HG02588 (cell line): ENCODE measurements at regions not wholly inside any gene's neighbourhood (a gene's known extent, or its start where the extent isn't known, plus 50 kb on each side); places are given as distances from the start of the nearest gene placed in this dataset.

ENCODE experiments used
- ATAC-seq: cut with Tn5 transposase; IDR thresholded peaks from one replicate; pipeline ENCODE4 v1.9.1; 2021; ENCODE audit warnings: mild to moderate bottlenecking, moderate library complexity; ENCODE audit not compliant: unreplicated experiment

DNA sequence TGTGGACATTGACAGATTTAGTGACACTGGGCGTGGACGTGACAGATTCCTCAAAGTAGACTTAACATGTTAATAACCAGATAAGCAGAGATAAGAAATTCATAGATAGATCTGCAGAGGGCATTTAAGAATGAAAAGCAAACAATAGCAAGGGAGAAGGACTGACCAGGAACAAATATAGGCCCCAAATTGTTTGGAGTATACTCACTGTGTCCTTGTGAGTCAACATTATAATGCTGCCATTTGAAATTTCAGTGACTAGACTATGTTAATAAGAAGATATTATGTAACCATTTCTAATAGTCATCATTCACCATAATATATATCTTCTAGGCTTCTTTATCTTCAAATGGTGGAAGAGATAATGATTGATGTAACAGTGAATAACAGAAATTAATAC is 78.1 kb upstream of the SLC38A11 start:
- no peak for ATAC-seq

DNA sequence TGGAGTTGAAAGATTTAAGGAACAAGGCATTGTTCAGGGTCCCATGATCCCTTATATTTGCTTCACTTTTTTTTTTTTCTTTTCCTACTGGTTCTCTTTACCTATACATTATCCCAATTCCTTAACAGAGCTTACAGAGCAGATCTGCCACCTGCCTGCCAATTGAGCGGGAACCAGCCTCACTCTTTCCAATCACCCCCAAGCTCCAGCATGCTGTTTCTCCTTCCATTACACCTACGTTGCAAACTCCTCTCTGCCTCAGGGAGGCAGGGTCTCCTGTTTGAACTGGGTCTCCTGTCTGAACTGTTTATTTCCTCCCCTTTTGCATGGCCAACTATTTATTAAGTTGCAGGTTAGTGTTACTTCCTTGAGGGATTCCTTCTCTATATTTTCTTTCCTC is 77.2 kb upstream of the SLC38A11 start:
- ATAC-seq = no peak

DNA sequence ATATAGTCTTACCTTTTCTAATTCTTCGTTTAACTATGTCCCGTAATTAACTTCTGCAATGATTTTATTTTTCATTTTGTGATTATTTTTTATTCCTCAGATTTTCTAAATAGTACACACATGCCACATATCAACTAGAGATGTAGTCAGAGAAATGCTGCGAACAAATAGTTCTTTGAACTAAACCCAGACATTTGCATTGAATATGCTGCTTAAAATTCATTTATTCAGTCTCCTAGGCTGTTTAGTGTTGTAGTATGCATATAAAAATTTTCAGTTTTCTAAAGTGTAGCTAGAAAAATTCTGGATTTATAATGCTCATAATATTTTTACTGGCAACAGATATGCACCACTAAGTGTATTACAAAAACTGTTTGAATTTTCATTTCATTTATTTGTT is 68.9 kb upstream of the SLC38A11 start:
- ATAC-seq = no peak

- no peak for ATAC-seq
These were observed 67.5 kb upstream of the SLC38A11 start for GRCh38 chr2:165022781-165023180.

DNA sequence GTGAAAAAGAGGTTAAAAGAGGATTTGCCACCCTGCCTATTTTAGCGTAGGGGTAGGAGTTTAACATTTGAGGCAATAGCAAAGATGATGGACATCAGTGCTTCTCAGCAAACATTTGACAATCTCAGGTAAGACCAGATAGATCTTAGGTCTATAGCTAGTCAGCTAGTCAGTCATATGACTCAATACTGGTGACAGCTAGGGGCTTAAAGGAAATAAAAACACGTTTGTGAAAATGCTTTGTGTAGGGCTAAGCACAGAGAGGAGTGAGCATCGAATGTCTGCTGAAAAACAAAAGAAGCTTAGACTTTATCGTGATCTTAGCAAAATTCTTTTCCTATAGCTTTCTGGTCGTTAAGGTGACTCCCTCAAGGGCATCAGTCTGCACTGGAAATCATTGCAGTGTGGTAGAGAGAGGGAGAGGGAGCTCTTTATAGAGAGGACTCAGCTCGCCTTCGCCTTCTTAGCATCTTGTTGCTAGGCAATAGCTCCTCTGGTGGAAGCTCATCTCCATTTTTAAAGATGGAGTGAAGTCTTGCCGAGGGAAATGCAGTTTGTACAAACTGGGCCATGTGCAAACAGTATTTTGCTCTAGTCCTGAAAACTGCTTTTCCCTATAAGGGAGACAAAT is 62.8 kb upstream of the SLC38A11 start:
- no peak for ATAC-seq

DNA sequence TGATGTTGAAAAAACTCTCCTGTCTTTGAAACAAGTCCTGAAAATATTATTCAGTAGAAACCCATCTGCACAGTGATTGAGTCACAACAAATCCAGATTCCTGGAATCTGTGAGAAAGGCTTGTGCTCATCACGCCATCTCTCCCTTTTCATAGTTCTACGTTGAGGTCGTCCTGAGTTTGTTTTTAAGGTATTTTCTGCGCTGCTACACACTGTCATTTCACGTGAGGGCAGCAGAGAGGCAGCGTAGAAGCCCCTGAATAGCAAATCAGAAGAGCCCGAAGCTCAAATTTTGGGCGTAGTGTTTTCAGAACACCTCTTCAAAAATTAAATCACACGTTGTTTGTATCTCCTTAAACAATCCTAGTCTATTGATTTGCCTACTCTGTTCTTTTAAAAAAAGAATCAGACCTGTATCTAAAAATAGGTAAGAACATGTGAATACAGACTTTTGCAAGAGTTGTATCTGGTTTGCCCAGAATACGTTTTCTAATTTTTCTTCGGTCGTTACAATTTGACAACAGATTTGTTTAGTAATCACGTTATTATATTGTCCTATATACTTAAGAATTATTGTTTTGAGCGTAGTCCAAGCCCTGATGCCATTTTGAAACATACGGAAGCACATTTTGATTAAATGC is 61.6 kb upstream of the SLC38A11 start:
- ATAC-seq = peak; percentile 74

DNA sequence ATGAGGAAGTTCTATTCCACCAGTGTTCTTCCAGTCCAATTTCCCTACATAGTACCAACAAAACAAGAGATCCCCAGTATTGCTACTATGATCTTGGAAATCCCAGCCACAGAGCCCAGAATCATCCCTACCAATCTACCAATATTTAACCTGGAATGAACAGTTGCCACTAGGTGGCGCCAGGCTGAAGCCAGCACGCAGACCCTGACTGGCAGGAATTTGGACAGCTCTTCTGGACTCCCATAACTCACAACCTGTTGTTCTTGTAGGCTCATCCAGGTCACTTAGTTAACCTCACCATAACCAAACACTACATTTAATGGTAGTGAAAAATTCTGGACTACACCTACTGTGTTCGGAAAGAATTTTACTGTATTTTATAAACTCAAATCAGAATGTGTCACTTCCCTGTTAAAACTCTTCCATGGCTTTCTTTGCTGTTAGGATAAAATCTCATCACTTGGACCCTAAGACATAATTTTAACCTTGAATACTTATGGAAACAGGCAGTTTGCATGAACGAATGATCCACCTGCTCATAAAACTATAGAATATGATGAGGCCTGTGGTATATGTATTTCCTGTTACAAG is 59.8 kb upstream of the SLC38A11 start:
- peak; percentile 63 for ATAC-seq

DNA sequence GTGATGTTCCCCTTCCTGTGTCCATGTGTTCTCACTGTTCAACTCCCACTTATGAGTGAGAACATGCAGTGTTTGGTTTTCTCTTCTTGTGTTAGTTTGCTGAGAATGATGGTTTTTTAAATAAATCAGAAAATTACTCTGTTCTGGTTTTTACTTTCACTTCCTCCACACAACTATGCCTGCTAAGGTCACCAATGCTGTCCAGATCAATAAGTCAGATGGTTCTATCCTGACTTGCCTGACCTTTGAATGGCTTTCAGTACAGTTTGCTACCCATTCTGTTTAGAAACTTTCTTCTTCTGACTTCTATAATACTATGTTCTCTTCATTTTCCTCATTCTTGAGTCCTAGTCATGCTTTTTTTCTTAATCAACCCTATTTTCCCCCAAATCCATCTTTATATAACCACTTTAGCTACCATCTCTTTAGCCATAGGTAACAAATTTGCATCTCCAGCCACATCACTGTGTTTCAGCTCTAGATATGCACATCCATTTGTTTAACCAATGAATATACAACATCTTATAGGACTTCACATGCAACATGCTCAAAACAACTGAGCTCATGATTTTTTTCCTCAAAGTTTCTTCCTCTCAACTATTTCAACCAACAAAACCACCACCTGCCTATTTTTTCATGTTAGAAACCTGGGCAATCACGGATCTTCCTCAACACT is 58.8 kb upstream of the SLC38A11 start:
- ATAC-seq = no peak

DNA sequence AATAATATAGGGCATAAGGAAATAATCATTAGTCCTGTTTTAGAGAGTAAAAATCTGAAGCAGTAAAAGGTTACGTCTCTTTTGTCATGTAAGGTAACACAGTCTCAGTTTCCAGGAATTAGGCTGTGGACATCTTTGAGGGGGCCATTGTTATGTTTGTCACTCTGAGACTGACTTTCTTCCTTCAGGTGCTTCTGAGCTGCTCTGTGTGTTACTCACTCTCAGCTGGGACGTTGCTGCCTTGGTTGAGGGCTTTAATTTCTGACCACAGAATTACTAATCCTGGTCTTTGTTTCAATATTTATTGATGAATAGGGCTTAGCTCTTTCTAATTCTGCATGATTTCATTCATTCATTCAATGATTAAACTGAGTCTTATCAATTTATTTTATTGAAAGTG is 55.9 kb upstream of the SLC38A11 start:
- no peak for ATAC-seq

GRCh38 chr2:165010556-165010955 is 55.2 kb upstream of the SLC38A11 start:
- no peak for ATAC-seq

DNA sequence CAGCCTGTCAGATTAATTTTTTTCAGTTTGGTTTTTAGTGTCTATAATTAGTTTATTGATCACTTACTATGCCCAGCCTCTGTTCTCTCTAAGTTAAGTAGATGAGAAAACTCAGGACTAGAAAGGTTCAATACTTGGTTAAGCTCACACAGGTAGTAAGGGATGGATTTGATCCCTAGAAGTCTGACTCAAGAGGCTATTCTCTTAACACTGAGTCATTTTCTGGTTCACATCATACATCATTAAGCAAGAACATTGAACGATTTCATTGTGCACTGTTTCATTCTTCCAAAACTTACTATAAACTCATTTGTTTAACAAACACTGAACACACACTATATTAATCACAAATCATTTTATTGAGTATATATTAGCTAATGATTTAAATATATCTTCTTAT is 54.1 kb upstream of the SLC38A11 start:
- no peak for ATAC-seq

- ATAC-seq = no peak
These were observed 53.5 kb upstream of the SLC38A11 start for GRCh38 chr2:165008730-165009315.

GRCh38 chr2:165007161-165007744 is 51.9 kb upstream of the SLC38A11 start:
- no peak for ATAC-seq
